Stimulated activated naive CD8-positive, alpha-beta T cell treated with anti-CD3 and anti-CD28 coated beads, Interleukin-15, Interleukin-2, amounts not matched to agents 100 ng/mL and 50 ng/mL, for 24 hours (primary cell): ENCODE measurements at regions not wholly inside any gene's neighbourhood (a gene's known extent, or its start where the extent isn't known, plus 50 kb on each side); places are given as distances from the start of the nearest gene placed in this dataset.
"Not testable (repeated sequence)": the region's sequence is repeated elsewhere in the genome, so short reads cannot be mapped to it uniquely, and the experiment has no call there.

ENCODE experiments used
- H3K27ac Mint-ChIP-seq: one replicate; pipeline ENCODE4 v1.8.0; 2021; ENCODE audit warnings: mild to moderate bottlenecking, mixed read lengths
- H3K27me3 Mint-ChIP-seq: one replicate; pipeline ENCODE4 v1.8.0; 2021; ENCODE audit warnings: mixed read lengths
- H3K36me3 Mint-ChIP-seq: one replicate; pipeline ENCODE4 v1.8.0; 2021; ENCODE audit warnings: low read depth, mixed read lengths
- H3K4me1 Mint-ChIP-seq: one replicate; pipeline ENCODE4 v1.8.0; 2021; ENCODE audit warnings: low read depth, mixed read lengths
- H3K4me3 Mint-ChIP-seq: one replicate; pipeline ENCODE4 v1.8.0; 2021; ENCODE audit warnings: mild to moderate bottlenecking, mixed read lengths
- H3K9me3 Mint-ChIP-seq: one replicate; pipeline ENCODE4 v1.8.0; 2021; ENCODE audit warnings: mixed read lengths

GRCh38 chr4:164615964-164616363 lies 138.0 kb upstream of the SMIM31 start:
- no peak overlapping the region for H3K27ac Mint-ChIP-seq
- no peaks in the 10 kb centered on the region for H3K27me3 Mint-ChIP-seq
- no peaks in the 10 kb centered on the region for H3K36me3 Mint-ChIP-seq
- H3K9me3 Mint-ChIP-seq, result peaks cover 4% of the 10 kb centered on the region
- no peak overlapping the region for H3K4me3 Mint-ChIP-seq
- H3K4me1 Mint-ChIP-seq, result no peaks in the 10 kb centered on the region

DNA sequence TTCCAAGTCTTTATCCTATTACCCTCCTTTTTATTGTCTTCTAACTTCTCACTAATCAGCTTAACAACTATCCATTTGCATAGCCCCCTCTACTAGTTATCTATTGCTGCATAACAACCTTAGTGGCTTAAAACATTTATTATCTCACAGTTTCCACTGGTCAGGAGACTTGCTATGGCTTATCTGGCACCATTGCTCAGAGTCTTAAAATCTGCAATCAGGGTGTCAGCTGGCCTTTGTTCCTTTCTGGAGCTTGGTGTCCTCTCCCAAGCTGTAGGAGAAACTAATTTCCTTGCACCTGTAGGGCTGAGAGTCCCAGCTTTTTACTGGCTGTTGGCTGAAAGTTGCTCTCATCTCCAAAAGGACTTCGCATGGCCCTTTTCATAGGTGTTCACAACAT lies 137.0 kb upstream of the SMIM31 start:
- no peaks in the 10 kb centered on the region for H3K9me3 Mint-ChIP-seq
- no peak overlapping the region for H3K4me3 Mint-ChIP-seq
- no peak overlapping the region for H3K27ac Mint-ChIP-seq
- H3K27me3 Mint-ChIP-seq, result no peaks in the 10 kb centered on the region
- H3K4me1 Mint-ChIP-seq, result no peaks in the 10 kb centered on the region
- no peaks in the 10 kb centered on the region for H3K36me3 Mint-ChIP-seq

- Mint-ChIP-seq H3K27ac (no peak overlapping the region), H3K36me3 (no peaks in the 10 kb centered on the region), H3K4me3 (no peak overlapping the region), H3K4me1 (no peaks in the 10 kb centered on the region), H3K9me3 (no peaks in the 10 kb centered on the region), H3K27me3 (no peaks in the 10 kb centered on the region)
Measured at GRCh38 chr4:164617426-164617825, 136.5 kb upstream of the SMIM31 start.

DNA sequence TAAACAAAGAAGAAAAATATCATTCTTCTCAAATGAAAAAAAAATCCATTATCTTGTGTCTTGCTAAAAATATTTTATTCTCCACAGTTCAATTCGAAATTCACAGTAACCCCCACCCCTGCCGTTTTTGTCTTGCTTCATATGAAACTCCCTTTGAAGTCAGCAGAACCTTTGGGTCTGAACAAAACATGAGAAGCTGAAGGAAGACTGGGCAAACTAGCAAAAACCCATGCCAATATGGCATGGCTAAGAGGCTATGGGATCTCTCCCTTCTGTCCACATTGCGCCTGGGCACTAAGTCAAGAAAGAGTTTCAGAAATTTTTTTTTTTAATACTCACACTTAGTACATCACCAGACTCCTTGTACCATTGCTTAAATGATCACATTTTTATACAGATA lies 136.0 kb upstream of the SMIM31 start:
- Mint-ChIP-seq H3K27ac (no peak overlapping the region), H3K9me3 (no peaks in the 10 kb centered on the region)

GRCh38 chr4:164621886-164622521 lies 131.9 kb upstream of the SMIM31 start:
- Mint-ChIP-seq H3K4me1 (no peaks in the 10 kb centered on the region), H3K27ac (no peak overlapping the region), H3K27me3 (no peaks in the 10 kb centered on the region), H3K4me3 (no peak overlapping the region), H3K9me3 (peaks cover 7% of the 10 kb centered on the region), H3K36me3 (no peaks in the 10 kb centered on the region)

More for the DNA sequence above, 136.0 kb upstream of the SMIM31 start:
- no peaks in the 10 kb centered on the region for H3K36me3 Mint-ChIP-seq
- no peaks in the 10 kb centered on the region for H3K27me3 Mint-ChIP-seq
- H3K4me1 Mint-ChIP-seq, result no peaks in the 10 kb centered on the region
- no peak overlapping the region for H3K4me3 Mint-ChIP-seq

GRCh38 chr4:164623099-164623498 lies 130.8 kb upstream of the SMIM31 start:
- H3K9me3 Mint-ChIP-seq, result peaks cover 9% of the 10 kb centered on the region
- no peak overlapping the region for H3K4me3 Mint-ChIP-seq
- H3K4me1 Mint-ChIP-seq, result no peaks in the 10 kb centered on the region
- no peaks in the 10 kb centered on the region for H3K36me3 Mint-ChIP-seq
- no peaks in the 10 kb centered on the region for H3K27me3 Mint-ChIP-seq
- H3K27ac Mint-ChIP-seq, result no peak overlapping the region

GRCh38 chr4:164639001-164639400 lies 114.9 kb upstream of the SMIM31 start:
- Mint-ChIP-seq H3K9me3 (no peaks in the 10 kb centered on the region), H3K4me3 (no peak overlapping the region), H3K27ac (no peak overlapping the region), H3K27me3 (no peaks in the 10 kb centered on the region), H3K4me1 (no peaks in the 10 kb centered on the region), H3K36me3 (no peaks in the 10 kb centered on the region)

GRCh38 chr4:164648151-164648848 lies 105.6 kb upstream of the SMIM31 start:
- no peak overlapping the region for H3K27ac Mint-ChIP-seq
- H3K9me3 Mint-ChIP-seq, result peaks cover 3% of the 10 kb centered on the region
- H3K4me1 Mint-ChIP-seq, result no peaks in the 10 kb centered on the region

DNA sequence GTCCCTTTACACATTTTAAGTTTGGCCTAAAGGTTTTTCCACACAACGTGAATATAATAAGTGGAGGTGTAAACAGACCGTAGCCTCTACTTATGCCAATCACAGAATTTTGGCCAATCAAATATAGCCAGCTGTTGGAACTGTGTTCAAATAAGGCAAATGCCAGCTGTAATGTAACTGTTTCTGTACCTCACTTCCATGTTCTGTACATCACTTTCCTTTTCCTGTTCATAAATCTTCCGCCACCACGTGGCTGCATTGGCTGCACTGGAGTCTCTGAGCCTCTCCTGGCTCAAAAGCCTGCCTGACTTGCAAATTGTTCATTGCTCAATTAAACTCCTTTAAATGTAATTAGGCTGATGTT lies 105.1 kb upstream of the SMIM31 start:
- Mint-ChIP-seq H3K27ac (no peak overlapping the region), H3K36me3 (no peaks in the 10 kb centered on the region), H3K4me3 (no peak overlapping the region), H3K4me1 (no peaks in the 10 kb centered on the region), H3K27me3 (no peaks in the 10 kb centered on the region), H3K9me3 (peaks cover 3% of the 10 kb centered on the region)

More at GRCh38 chr4:164648151-164648848, 105.6 kb upstream of the SMIM31 start:
- Mint-ChIP-seq H3K27me3 (no peaks in the 10 kb centered on the region), H3K4me3 (no peak overlapping the region), H3K36me3 (no peaks in the 10 kb centered on the region)

- H3K9me3 Mint-ChIP-seq, result peaks cover 25% of the 10 kb centered on the region
Measured at GRCh38 chr4:164659765-164660164, 94.2 kb upstream of the SMIM31 start.

GRCh38 chr4:164676152-164676551 lies 77.8 kb upstream of the SMIM31 start:
- H3K4me1 Mint-ChIP-seq, H3K4me3 Mint-ChIP-seq, H3K9me3 Mint-ChIP-seq, H3K27me3 Mint-ChIP-seq, H3K36me3 Mint-ChIP-seq, H3K27ac Mint-ChIP-seq: not testable (repeated sequence)

More at GRCh38 chr4:164659765-164660164, 94.2 kb upstream of the SMIM31 start:
- Mint-ChIP-seq H3K4me1 (no peaks in the 10 kb centered on the region), H3K27me3 (no peaks in the 10 kb centered on the region), H3K4me3 (no peak overlapping the region), H3K36me3 (no peaks in the 10 kb centered on the region), H3K27ac (no peak overlapping the region)

GRCh38 chr4:164683040-164683439 lies 70.9 kb upstream of the SMIM31 start:
- Mint-ChIP-seq H3K4me3 (no peak overlapping the region), H3K9me3 (no peaks in the 10 kb centered on the region), H3K27ac (no peak overlapping the region), H3K4me1 (no peaks in the 10 kb centered on the region), H3K27me3 (no peaks in the 10 kb centered on the region), H3K36me3 (no peaks in the 10 kb centered on the region)

DNA sequence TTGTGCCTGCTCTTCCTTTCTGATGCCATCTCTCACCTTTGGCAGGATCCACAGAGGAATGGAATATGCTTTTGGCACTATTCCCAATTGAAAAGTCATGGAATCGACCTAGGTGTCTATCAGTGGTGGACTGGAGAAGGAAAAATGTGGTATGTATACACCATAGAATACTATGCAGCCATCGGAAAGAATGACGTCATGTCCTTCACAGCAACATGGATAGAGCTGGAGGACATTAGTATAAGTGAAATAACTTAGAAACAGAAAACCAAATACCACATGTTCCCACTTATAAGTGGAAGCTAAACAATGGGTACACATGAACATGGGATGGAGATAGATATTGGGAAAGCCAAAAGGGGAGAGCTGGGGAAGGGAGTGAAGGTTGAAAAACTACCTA lies 58.3 kb upstream of the SMIM31 start:
- peaks cover 3% of the 10 kb centered on the region for H3K27me3 Mint-ChIP-seq
- H3K4me1 Mint-ChIP-seq, result no peaks in the 10 kb centered on the region
- no peaks in the 10 kb centered on the region for H3K9me3 Mint-ChIP-seq
- H3K36me3 Mint-ChIP-seq, result no peaks in the 10 kb centered on the region
- H3K4me3 Mint-ChIP-seq, result no peak overlapping the region
- no peak overlapping the region for H3K27ac Mint-ChIP-seq

DNA sequence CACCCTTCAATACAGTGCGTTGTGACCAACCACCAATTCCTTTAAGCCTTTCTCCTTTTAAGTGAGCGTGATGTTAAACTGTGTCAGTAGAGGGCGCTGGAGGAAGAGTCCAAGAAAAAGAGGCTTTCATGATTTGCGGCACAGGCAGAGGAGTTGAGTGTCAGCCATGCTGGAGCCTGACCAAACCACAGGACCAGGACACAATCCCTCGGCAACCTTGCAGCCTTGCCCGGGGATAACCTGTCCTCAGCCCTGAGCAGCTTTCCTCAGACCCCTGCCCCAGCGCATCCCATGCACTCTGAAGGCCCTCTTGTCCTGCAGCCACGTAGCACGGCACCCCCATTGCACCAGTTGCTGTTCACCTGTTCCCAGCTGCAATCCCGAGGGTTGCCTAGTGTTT lies 53.5 kb upstream of the SMIM31 start:
- H3K27ac Mint-ChIP-seq, result no peak overlapping the region
- no peak overlapping the region for H3K4me3 Mint-ChIP-seq
- peaks cover 3% of the 10 kb centered on the region for H3K27me3 Mint-ChIP-seq
- H3K9me3 Mint-ChIP-seq, result no peaks in the 10 kb centered on the region
- H3K4me1 Mint-ChIP-seq, result no peaks in the 10 kb centered on the region
- H3K36me3 Mint-ChIP-seq, result no peaks in the 10 kb centered on the region

- H3K9me3 Mint-ChIP-seq, result no peaks in the 10 kb centered on the region
Measured at GRCh38 chr4:164701665-164702064, 52.3 kb upstream of the SMIM31 start.

More at GRCh38 chr4:164701665-164702064, 52.3 kb upstream of the SMIM31 start:
- Mint-ChIP-seq H3K27ac (no peak overlapping the region), H3K4me1 (no peaks in the 10 kb centered on the region), H3K27me3 (peaks cover 3% of the 10 kb centered on the region), H3K4me3 (no peak overlapping the region), H3K36me3 (no peaks in the 10 kb centered on the region)
